Stomach (tissue), 8 donors: ENCODE measurements at regions not wholly inside any gene's neighbourhood (a gene's known extent, or its start where the extent isn't known, plus 50 kb on each side); places are given as distances from the start of the nearest gene placed in this dataset.

ENCODE experiments used
- DNase-seq, 2 donors: peaks; one replicate each; pipeline versions ENCODE4 v3.0.0 to v3.0.0-alpha.2; 2013 to 2019
- H3K27ac ChIP-seq, 5 donors: fragments of 200-600 bp in 4 of 5; sonication (generic) in 4 of 5; one replicate each; pipeline ENCODE4 v1.5.1; 2013 to 2019; ENCODE audit warnings: mild to moderate bottlenecking in 1 of 5, moderate library complexity in 1 of 5
- H3K27me3 ChIP-seq, 3 donors: fragments of 200-600 bp; sonication (generic); one replicate each; pipeline ENCODE4 v1.5.1; 2017 to 2019; ENCODE audit warnings: mixed run types in 1 of 3
- H3K36me3 ChIP-seq, 4 donors: fragments of 200-600 bp; sonication (generic); 1 replicate in 3 of 4; 2 replicates in 1 of 4; pipeline ENCODE4 v1.5.1; 2016 to 2019
- H3K4me1 ChIP-seq, 4 donors: fragments of 200-600 bp; sonication (generic); one replicate each; pipeline ENCODE4 v1.5.1; 2016 to 2019
- H3K4me3 ChIP-seq, 4 donors: fragments of 200-600 bp; sonication (generic) in 3 of 4; one replicate each; pipeline ENCODE4 v1.5.1; 2016 to 2019; ENCODE audit warnings: mild to moderate bottlenecking in 1 of 4
- H3K9me3 ChIP-seq, 4 donors: fragments of 200-600 bp; sonication (generic); one replicate each; pipeline ENCODE4 v1.5.1; 2016 to 2019
- EP300 ChIP-seq: sonication (generic); formaldehyde crosslinking; IDR thresholded peaks from one replicate; pipeline ENCODE4 v1.6.1; 2017; ENCODE audit warnings: antibody characterized with exemption
- POLR2A ChIP-seq, 4 donors: fragments of 450-650 bp; IDR thresholded peaks; one replicate each; pipeline ENCODE4 v1.6.1; 2016; ENCODE audit warnings: antibody characterized with exemption in 4 of 4, control low read depth in 2 of 4, mild to moderate bottlenecking in 1 of 4, moderate library complexity in 1 of 4
- POLR2AphosphoS5 ChIP-seq, 3 donors: sonication (generic); formaldehyde crosslinking; IDR thresholded peaks; one replicate each; pipeline ENCODE4 v1.6.1; 2016; ENCODE audit warnings: antibody characterized with exemption in 3 of 3
- WGBS, 5 donors: extraction: QIAGEN DNeasy Blood & Tissue Kit in 3 of 5; methylation state at CpG; one replicate each; pipeline versions ENCODE4 v1.1.5 to v1.1.7; 2013 to 2018; 5-methylcytosine and 5-hydroxymethylcytosine counted together
- intact Hi-C: fragments of 100-400 bp; cut with DNase I; formaldehyde crosslinking; loops from one replicate; pipeline ENCODE4 v1.15.1; 2023; ENCODE audit warnings: low total_unique reads
- TF ChIP-seq, protein P1 (sequence below), 7 experiments: fragments of 450-650 bp in 4 of 7; fragments of 200-600 bp in 3 of 7; sonication (generic) in 3 of 7; IDR thresholded peaks; one replicate each; pipeline ENCODE4 v1.5.1; 2016 to 2019; ENCODE audit warnings: antibody characterized with exemption in 7 of 7, control low read depth in 2 of 7, mild to moderate bottlenecking in 1 of 7
- donor health status: healthy with polysubstance abuse.
- donor health status: Bipolar disorder and iron deficiency.
- donor health status: healthy.

DNA sequence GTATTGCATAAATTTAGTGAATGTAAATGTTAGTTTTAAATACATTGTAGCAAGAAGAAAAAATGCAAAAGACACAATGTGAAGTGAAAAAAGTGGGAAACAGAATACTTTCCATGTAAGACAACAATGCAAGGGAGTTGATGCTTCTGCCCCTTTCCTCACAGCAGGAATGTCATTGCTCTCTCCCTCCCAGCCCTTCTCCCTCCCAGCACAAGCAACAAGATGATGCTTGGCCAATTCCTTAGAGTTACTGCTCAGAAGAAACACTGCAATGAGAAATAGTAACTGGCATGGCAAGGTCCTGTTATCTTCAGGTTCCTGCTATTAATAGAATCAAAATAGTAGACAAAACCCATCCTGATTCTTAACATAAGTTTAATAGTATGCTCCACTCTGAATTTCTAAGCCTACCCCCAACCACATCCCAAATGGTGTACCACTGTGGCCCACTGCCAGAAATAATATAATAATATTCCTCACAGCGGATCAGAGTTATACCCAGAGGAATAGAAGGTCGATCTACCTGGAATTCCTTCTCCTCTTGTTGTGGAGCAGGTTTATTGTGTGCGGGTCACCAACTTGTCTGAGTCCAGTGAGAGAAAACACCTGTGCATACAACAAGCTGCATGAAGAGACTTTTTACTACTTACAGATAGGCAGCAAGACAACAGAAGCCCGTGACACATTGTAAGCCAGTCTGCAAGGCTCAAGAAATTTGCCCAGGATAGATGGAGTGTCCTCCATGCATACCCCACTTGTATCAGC is 69.8 kb upstream of the SLC7A11 start:
- intact Hi-C loops: no loop called here
- H3K9me3 ChIP-seq: no peaks in the 10 kb centered on the region
- H3K4me1 ChIP-seq: no peaks in the 10 kb centered on the region
- no peak overlapping the region for H3K27ac ChIP-seq
- WGBS, 5 donors: 63 to 73% (median 73%) methylated on average over 4 of the region's 4 CpGs
- TF ChIP-seq, protein P1, sequence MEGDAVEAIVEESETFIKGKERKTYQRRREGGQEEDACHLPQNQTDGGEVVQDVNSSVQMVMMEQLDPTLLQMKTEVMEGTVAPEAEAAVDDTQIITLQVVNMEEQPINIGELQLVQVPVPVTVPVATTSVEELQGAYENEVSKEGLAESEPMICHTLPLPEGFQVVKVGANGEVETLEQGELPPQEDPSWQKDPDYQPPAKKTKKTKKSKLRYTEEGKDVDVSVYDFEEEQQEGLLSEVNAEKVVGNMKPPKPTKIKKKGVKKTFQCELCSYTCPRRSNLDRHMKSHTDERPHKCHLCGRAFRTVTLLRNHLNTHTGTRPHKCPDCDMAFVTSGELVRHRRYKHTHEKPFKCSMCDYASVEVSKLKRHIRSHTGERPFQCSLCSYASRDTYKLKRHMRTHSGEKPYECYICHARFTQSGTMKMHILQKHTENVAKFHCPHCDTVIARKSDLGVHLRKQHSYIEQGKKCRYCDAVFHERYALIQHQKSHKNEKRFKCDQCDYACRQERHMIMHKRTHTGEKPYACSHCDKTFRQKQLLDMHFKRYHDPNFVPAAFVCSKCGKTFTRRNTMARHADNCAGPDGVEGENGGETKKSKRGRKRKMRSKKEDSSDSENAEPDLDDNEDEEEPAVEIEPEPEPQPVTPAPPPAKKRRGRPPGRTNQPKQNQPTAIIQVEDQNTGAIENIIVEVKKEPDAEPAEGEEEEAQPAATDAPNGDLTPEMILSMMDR (IDR thresholded peaks at IDR 0.05): no peak
- TF ChIP-seq EP300: no peak
- TF ChIP-seq POLR2A (IDR thresholded peaks at IDR 0.05): no peak
- no peak for TF ChIP-seq POLR2AphosphoS5 (IDR thresholded peaks at IDR 0.05)
- H3K27me3 ChIP-seq: no peaks in the 10 kb centered on the region
- DNase-seq: no peak
- H3K36me3 ChIP-seq: no peaks in the 10 kb centered on the region
- H3K4me3 ChIP-seq: no peak overlapping the region

GRCh38 chr4:138310991-138311390 is 68.8 kb upstream of the SLC7A11 start:
- Histone ChIP-seq H3K27me3 (no peaks in the 10 kb centered on the region), H3K36me3 (no peaks in the 10 kb centered on the region), H3K4me3 (no peak overlapping the region), H3K4me1 (no peaks in the 10 kb centered on the region), H3K9me3 (no peaks in the 10 kb centered on the region), H3K27ac (no peak overlapping the region)
- TF ChIP-seq POLR2A (IDR thresholded peaks at IDR 0.05) (no peak), POLR2AphosphoS5 (IDR thresholded peaks at IDR 0.05) (no peak), EP300 (no peak)
- TF ChIP-seq, protein P1 (IDR thresholded peaks at IDR 0.05): no peak
- intact Hi-C loops: no loop called here
- WGBS, 5 donors: 71 to 81% (median 79%) methylated on average over 1 of the region's 1 CpG
- no peak for DNase-seq

- intact Hi-C loops: no loop called here
- H3K36me3 ChIP-seq: no peaks in the 10 kb centered on the region
- no peaks in the 10 kb centered on the region for H3K27me3 ChIP-seq
- H3K27ac ChIP-seq: no peak overlapping the region
- H3K9me3 ChIP-seq: no peaks in the 10 kb centered on the region
- no peaks in the 10 kb centered on the region for H3K4me1 ChIP-seq
- H3K4me3 ChIP-seq: no peak overlapping the region
- DNase-seq: no peak
- WGBS, 5 donors: 56 to 82% (median 76%) methylated on average over 4 of the region's 4 CpGs
- TF ChIP-seq POLR2A (IDR thresholded peaks at IDR 0.05) (no peak), EP300 (no peak), POLR2AphosphoS5 (IDR thresholded peaks at IDR 0.05) (no peak)
- TF ChIP-seq, protein P1 (IDR thresholded peaks at IDR 0.05): no peak
Measured at GRCh38 chr4:138310498-138310897, 68.3 kb upstream of the SLC7A11 start.

DNA sequence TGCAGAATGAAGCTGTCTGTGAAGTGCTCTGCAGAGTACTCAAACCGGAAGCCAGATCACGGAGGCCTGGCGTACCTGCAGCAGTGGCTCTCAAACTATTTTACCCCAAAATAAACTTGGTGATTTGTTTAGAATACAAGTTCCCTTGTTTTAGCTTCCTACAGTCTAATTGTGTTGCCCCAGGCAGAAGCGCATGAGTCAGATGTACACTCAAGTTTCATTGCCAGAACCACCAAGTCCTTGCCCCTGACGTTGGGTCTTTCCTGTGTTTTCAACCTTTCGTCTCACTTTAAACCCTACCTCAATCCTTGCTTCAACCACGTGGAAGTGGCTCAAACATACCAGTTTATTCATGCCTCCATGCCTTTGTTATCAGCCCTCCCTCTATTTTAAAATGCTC is 66.2 kb upstream of the SLC7A11 start:
- no peaks in the 10 kb centered on the region for H3K36me3 ChIP-seq
- H3K27me3 ChIP-seq: no peaks in the 10 kb centered on the region
- 73 to 83% (median 77%) methylated on average over 7 of the region's 7 CpGs for WGBS, 5 donors
- H3K4me1 ChIP-seq: no peaks in the 10 kb centered on the region
- H3K27ac ChIP-seq: no peak overlapping the region
- intact Hi-C loops: no loop called here
- no peak for TF ChIP-seq POLR2A (IDR thresholded peaks at IDR 0.05)
- no peak for TF ChIP-seq EP300
- no peak for TF ChIP-seq POLR2AphosphoS5 (IDR thresholded peaks at IDR 0.05)
- TF ChIP-seq, protein P1 (IDR thresholded peaks at IDR 0.05): no peak
- H3K4me3 ChIP-seq: no peak overlapping the region
- no peaks in the 10 kb centered on the region for H3K9me3 ChIP-seq
- DNase-seq: no peak
